Common myeloid progenitor, CD34-positive (primary cell): ENCODE measurements at regions not wholly inside any gene's neighbourhood (a gene's known extent, or its start where the extent isn't known, plus 50 kb on each side); places are given as distances from the start of the nearest gene placed in this dataset.

Experiments used
- CTCF ChIA-PET: fragments of 350-600 bp; sonication (Branson Sonifier 250); formaldehyde crosslinking; loops from one replicate; lab custom pipeline; 2021; ENCODE audit warnings: antibody characterized with exemption; lab: Charles Lee
- POLR2A ChIA-PET: fragments of 350-600 bp; sonication (Branson Sonifier 250); formaldehyde crosslinking; loops from one replicate; lab custom pipeline; 2021; ENCODE audit warnings: antibody characterized with exemption; lab: Charles Lee
- DNase-seq, 3 donors: peaks; one replicate each; pipeline versions ENCODE4 v3.0.0 to v3.0.0-alpha.2; 2013
- H3K27ac ChIP-seq, 2 experiments: 1 replicate in 1 of 2; 2 replicates in 1 of 2; pipeline ENCODE4 v1.7.0; 2013; ENCODE audit warnings: inconsistent platforms in 2 of 2, low read length in 2 of 2, mild to moderate bottlenecking in 2 of 2, low read depth in 1 of 2, moderate library complexity in 1 of 2; ENCODE audit not compliant: severe bottlenecking in 2 of 2, insufficient read depth in 1 of 2, poor library complexity in 1 of 2
- H3K27me3 ChIP-seq, 5 experiments: replicated peaks in 2 of 5; 1 replicate in 3 of 5; 2 replicates in 2 of 5; pipeline versions ENCODE4 v1.6.1 to v1.7.0; 2013; ENCODE audit warnings: low read length in 4 of 5, mild to moderate bottlenecking in 2 of 5, moderate library complexity in 2 of 5, inconsistent platforms in 1 of 5; ENCODE audit not compliant: insufficient read depth in 5 of 5, control insufficient read depth in 4 of 5
- H3K36me3 ChIP-seq, 4 experiments: 1 replicate in 2 of 4; 2 replicates in 2 of 4; pipeline versions ENCODE4 v1.6.1 to v1.7.0; 2013; ENCODE audit warnings: low read length in 3 of 4, control low read depth in 1 of 4, mild to moderate bottlenecking in 1 of 4; ENCODE audit not compliant: control insufficient read depth in 4 of 4, insufficient read depth in 4 of 4
- H3K4me1 ChIP-seq, 4 experiments: 1 replicate in 3 of 4; 2 replicates in 1 of 4; pipeline versions ENCODE4 v1.6.1 to v1.7.1; 2013; ENCODE audit warnings: low read length in 3 of 4, mild to moderate bottlenecking in 3 of 4, control low read depth in 1 of 4, inconsistent platforms in 1 of 4, moderate library complexity in 1 of 4; ENCODE audit not compliant: control insufficient read depth in 4 of 4, insufficient read depth in 4 of 4; ENCODE audit errors: control extremely low read depth in 1 of 4
- H3K4me3 ChIP-seq, 7 experiments: 1 replicate in 4 of 7; 2 replicates in 3 of 7; pipeline versions ENCODE4 v1.5.1 to v1.7.0; 2013; ENCODE audit warnings: mild to moderate bottlenecking in 7 of 7, low read length in 6 of 7, moderate library complexity in 6 of 7, inconsistent platforms in 2 of 7, low read depth in 2 of 7, control low read depth in 1 of 7; ENCODE audit not compliant: insufficient read depth in 4 of 7, control insufficient read depth in 1 of 7; ENCODE audit errors: extremely low read depth in 1 of 7
- H3K9me3 ChIP-seq, 5 experiments: 1 replicate in 4 of 5; 2 replicates in 1 of 5; pipeline versions ENCODE4 v1.6.1 to v1.7.1; 2013; ENCODE audit warnings: low read length in 4 of 5, mild to moderate bottlenecking in 2 of 5, inconsistent platforms in 1 of 5, low read depth in 1 of 5, moderate library complexity in 1 of 5; ENCODE audit not compliant: control insufficient read depth in 4 of 5, insufficient read depth in 2 of 5; ENCODE audit errors: control extremely low read depth in 1 of 5
- WGBS: methylation state at CpG from one replicate; pipeline ENCODE4 v1.1.5; 2013; ENCODE audit not compliant: insufficient coverage; 5-methylcytosine and 5-hydroxymethylcytosine counted together

DNA sequence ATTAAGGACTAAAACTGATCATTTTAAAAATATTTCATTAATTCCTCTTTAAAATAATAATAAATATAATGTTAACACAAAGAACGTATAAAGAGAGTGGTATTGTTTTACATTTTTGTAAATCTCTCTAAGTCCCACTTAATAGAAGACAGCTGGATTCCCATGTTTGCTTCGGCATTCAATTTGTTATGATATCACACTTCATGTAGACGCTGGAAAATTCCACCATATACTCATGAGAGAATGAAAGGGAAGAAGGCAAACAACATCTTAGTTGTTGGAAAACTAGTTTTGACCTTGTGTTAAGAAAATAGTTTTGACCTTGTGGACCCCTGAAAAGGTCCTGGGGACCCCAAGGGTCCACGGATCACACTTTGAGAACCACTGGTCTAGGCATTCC, 85.3 kb upstream of the MGMT start:
- no peak for DNase-seq
- Histone ChIP-seq H3K4me3 (no peak overlapping the region), H3K27me3 (peaks cover 0 to 18% (median 0%) of the 10 kb centered on the region in 5 experiments), H3K36me3 (no peaks in the 10 kb centered on the region), H3K9me3 (no peaks in the 10 kb centered on the region), H3K27ac (no peak overlapping the region), H3K4me1 (peaks cover 3 to 6% (median 5%) of the 10 kb centered on the region in 4 experiments)
- ChIA-PET CTCF (no interaction called here), POLR2A (no interaction called here)
- WGBS, result 100% methylated on average over 1 of the region's 4 CpGs

DNA sequence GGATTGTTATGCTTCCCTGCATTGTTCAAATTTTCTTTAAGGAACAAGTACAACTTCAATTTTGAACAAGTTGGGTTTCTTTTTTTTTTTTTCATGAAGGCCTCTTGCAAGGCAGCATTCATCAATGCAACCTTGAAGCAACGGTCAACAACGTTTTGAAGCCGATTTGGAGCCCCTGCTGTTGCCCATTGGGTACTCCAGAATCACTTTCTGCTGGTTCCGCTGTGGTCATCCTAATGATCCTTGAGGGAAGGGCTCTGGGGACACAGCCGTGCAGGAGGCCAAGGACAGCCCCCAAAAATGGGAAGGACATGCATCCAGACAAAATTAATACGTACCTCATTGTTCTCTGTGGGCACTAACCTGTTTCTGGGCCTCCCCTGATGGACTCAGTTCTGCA, 84.6 kb upstream of the MGMT start:
- H3K9me3 ChIP-seq, result no peaks in the 10 kb centered on the region
- no peak overlapping the region for H3K27ac ChIP-seq
- peaks cover 5 to 13% (median 11%) of the 10 kb centered on the region in 4 experiments for H3K4me1 ChIP-seq
- no peaks in the 10 kb centered on the region for H3K36me3 ChIP-seq
- H3K4me3 ChIP-seq, result no peak overlapping the region
- peaks cover 0 to 12% (median 0%) of the 10 kb centered on the region in 5 experiments for H3K27me3 ChIP-seq
- DNase-seq, result no peak
- WGBS, result 79% methylated on average over 6 of the region's 6 CpGs
- ChIA-PET CTCF (no interaction called here), POLR2A (no interaction called here)

DNA sequence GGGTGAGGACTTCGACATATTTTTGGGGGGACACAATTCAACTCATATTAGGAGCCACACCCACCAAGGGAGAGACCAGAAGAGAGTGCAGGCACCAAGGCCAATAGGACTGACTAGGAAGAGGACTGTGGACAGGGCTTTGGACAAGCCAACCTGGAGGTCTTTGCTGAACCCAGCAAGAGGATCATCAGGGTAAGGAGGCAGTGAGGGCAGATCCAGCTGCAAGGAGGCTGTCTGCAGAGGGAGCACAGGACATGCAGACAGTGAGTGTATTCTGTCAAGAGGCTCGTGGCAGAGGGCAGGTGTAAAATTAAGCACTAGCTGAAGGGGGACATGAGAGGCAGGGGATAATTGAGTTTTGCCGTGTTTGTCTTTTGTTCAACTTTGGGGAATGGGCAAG, 83.4 kb upstream of the MGMT start:
- Histone ChIP-seq H3K4me3 (no peak overlapping the region), H3K36me3 (no peaks in the 10 kb centered on the region), H3K27ac (no peak overlapping the region), H3K9me3 (no peaks in the 10 kb centered on the region), H3K27me3 (peaks cover 0 to 2% (median 0%) of the 10 kb centered on the region in 5 experiments), H3K4me1 (peaks cover 5 to 14% (median 12%) of the 10 kb centered on the region in 4 experiments)
- ChIA-PET POLR2A (no interaction called here), CTCF (no interaction called here)
- WGBS, result 96% methylated on average over 2 of the region's 3 CpGs
- DNase-seq, result no peak

DNA sequence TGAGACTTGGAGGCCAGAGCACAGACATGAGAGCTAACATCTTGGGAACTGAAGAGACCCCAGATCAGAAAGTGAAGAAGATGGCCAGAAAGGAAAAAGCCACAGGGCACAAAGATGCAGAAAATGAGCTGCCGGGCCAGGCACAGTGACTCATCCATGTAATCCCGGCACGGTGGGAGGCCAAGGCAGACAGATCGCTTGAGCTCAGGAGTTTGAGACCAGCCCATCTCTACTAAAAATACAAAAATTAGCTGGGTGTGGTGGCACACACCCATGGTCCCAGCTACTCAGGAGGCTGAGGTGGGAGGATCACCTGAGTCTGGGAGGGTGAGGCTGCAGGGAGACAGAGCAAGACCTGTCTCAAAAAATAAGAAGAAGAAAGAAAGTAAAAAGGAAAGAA, 81.4 kb upstream of the MGMT start:
- H3K4me1 ChIP-seq, result peaks cover 5 to 14% (median 12%) of the 10 kb centered on the region in 4 experiments
- ChIA-PET POLR2A (no interaction called here), CTCF (no interaction called here)
- no peak overlapping the region for H3K27ac ChIP-seq
- DNase-seq, result no peak
- H3K4me3 ChIP-seq, result no peak overlapping the region
- H3K9me3 ChIP-seq, result no peaks in the 10 kb centered on the region
- H3K27me3 ChIP-seq, result no peaks in the 10 kb centered on the region
- no peaks in the 10 kb centered on the region for H3K36me3 ChIP-seq
- WGBS, result 100% methylated on average over 1 of the region's 4 CpGs

DNA sequence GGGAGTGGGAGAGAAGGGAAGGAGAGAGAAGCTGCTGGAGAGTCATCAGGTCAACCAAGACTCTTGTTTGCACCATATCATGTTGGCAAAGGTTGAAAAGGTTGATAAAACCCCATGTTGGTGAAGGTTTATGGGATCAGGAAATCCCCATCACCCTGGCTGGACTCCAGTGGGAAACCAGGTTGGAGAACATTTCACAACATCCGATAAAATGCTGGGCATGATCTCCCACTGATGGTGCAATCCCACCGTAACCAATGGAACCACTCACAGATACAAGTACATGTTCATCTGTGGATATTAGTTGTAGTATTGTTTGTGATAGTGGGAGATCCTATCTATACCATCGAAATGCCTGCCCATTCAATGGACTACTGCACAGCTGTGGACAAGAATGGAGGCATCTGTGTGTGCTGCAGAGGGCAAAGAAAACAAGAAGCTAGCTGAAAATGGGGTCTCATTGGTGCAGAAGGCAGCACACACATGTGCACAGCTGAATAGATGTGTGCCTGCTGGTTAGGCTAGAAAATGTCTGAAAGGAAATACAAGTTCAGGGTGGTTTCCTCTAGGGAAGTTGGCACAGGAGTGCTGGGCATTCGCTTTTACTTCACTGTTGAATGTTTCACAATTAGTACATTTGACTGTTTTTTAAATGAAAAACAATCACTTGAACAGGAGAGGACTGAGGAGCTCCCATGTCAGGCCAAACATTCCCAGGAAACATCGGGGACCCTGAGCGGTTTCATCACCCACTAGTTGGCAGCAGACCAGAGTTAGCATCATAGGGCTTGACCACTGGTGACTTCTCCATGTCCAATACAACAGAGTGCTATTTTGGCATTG, 80.4 kb upstream of the MGMT start:
- peaks cover 5 to 14% (median 12%) of the 10 kb centered on the region in 4 experiments for H3K4me1 ChIP-seq
- no peak overlapping the region for H3K27ac ChIP-seq
- peak in 2 of 3 donors; percentile 23 to 34 for DNase-seq
- POLR2A ChIA-PET, result no interaction called here
- H3K27me3 ChIP-seq, result no peaks in the 10 kb centered on the region
- peak overlapping the region in 1 of 7 experiments; percentile 8 for H3K4me3 ChIP-seq
- no peaks in the 10 kb centered on the region for H3K9me3 ChIP-seq
- no peaks in the 10 kb centered on the region for H3K36me3 ChIP-seq
- 81% methylated on average over 3 of the region's 6 CpGs for WGBS
- CTCF ChIA-PET, result interaction anchor here (1.0 kb wide), 1 partner anchor 318 kb away, joined by 3 read pairs; no protein-coding TSS in a partner anchor

DNA sequence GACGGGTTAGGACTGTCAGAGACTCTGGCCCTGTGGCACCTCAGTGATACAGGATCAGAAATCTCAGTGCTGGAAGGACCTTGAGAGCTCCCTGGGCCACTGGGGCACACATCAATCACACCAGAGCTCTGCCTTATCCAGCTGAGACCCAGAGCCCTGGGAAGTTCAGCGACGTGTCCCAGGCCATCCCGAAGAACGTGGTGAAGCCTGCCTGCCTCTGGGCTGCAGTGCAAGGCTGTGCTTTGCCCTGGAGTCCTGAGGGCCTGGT, 79.8 kb upstream of the MGMT start:
- ChIA-PET POLR2A (no interaction called here), CTCF (interaction anchor here (1.0 kb wide), 1 partner anchor 319 kb away, joined by 3 read pairs; no protein-coding TSS in a partner anchor)
- 100% methylated on average over 5 of the region's 5 CpGs for WGBS
- Histone ChIP-seq H3K27me3 (no peaks in the 10 kb centered on the region), H3K4me3 (no peak overlapping the region), H3K9me3 (no peaks in the 10 kb centered on the region), H3K36me3 (no peaks in the 10 kb centered on the region), H3K4me1 (peaks cover 5 to 14% (median 12%) of the 10 kb centered on the region in 4 experiments), H3K27ac (no peak overlapping the region)
- no peak for DNase-seq

DNA sequence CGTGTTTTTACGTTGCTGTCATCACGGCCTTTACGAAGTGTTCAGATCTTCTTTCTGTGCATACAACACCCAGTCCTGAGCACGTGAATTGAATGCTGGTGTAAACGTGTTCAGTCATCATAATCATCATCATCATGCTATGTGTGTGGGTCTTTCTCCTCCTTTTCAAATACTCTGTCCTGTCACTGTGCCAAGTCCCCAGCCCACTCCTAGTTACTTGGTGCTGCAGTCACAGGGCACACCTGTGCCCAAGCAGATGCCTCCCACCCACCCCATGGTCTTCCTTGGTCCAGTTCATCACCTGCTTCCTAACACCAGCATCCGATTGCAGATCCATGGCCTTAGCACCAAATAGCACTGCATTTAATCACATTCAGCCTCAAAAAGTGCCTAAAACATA, 78.6 kb upstream of the MGMT start:
- WGBS, result 100% methylated on average over 6 of the region's 7 CpGs

More for the DNA sequence above, 78.6 kb upstream of the MGMT start:
- Histone ChIP-seq H3K4me3 (no peak overlapping the region), H3K9me3 (no peaks in the 10 kb centered on the region), H3K27me3 (peaks cover 0 to 1% (median 0%) of the 10 kb centered on the region in 5 experiments), H3K27ac (no peak overlapping the region), H3K4me1 (peaks cover 5 to 14% (median 12%) of the 10 kb centered on the region in 4 experiments), H3K36me3 (no peaks in the 10 kb centered on the region)
- no peak for DNase-seq
- CTCF ChIA-PET, result no interaction called here
- POLR2A ChIA-PET, result no interaction called here
